GM21737 (cell line): ENCODE measurements at regions not wholly inside any gene's neighbourhood (a gene's known extent, or its start where the extent isn't known, plus 50 kb on each side); places are given as distances from the start of the nearest gene placed in this dataset.

Experiments
- ATAC-seq: cut with Tn5 transposase; IDR thresholded peaks from one replicate; pipeline ENCODE4 v1.9.1; 2021; ENCODE audit warnings: mild to moderate bottlenecking, moderate library complexity; ENCODE audit not compliant: unreplicated experiment

DNA sequence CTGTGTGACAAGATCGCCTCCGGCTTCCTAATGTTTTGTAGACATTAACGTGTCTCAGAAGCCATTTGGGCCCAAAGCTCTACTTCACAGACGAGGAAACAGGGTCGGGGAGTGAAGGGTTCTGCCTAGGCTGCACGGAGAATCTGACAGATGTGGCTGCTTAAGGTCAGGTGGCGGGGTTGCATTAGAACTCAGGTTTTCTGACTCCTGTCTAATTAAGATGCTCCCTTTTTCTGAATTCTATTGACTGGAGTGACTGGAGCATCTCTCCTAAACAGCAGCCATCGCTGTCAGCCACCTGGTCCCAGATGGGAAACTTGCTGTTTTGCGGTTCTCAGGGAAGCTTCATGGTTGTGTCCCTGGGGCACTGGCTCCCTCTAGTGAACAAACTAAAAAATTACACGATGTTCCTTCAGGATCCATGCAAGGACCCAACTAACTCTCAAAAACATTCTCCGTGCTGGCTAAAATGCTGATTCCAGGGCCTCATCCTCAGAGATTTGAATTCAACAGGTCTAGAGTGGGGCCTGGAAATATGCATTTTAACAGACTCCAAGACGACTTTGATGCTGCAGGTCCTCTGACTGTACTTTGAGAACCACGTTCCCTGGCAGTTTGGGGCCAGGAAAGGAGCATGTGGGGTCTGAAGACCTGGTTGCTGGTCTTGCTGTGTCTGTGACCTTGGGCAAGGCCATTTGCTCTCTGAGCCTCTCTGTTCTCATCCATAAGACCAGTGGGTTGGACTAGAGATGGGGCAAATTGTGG lies 117.4 kb downstream of the IRF8 start:
- ATAC-seq = no peak

GRCh38 chr16:86018071-86018470 lies 119.1 kb downstream of the IRF8 start:
- ATAC-seq = no peak

DNA sequence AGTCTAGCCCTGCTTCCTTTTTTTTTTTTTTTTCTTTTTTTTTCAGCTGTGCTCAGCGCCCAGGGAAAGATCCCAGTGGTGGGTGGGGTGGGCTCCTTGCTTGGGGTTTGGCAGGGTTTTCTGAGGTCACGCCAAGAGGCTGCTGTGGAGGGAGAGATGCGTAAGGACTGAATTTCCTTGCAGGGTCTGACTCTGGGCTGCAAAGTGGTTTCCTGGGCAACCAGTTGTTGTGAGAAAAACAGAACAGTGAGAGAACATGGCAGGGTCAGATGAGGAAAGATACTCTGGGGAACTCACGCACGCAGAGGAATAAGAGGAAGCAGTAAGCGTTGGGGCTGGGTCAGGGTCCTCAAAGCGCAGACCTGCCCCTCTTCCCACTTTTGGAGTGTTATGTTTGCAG lies 119.5 kb downstream of the IRF8 start:
- no peak for ATAC-seq

- no peak for ATAC-seq
Observed at GRCh38 chr16:86018941-86019340, 120.0 kb downstream of the IRF8 start.

DNA sequence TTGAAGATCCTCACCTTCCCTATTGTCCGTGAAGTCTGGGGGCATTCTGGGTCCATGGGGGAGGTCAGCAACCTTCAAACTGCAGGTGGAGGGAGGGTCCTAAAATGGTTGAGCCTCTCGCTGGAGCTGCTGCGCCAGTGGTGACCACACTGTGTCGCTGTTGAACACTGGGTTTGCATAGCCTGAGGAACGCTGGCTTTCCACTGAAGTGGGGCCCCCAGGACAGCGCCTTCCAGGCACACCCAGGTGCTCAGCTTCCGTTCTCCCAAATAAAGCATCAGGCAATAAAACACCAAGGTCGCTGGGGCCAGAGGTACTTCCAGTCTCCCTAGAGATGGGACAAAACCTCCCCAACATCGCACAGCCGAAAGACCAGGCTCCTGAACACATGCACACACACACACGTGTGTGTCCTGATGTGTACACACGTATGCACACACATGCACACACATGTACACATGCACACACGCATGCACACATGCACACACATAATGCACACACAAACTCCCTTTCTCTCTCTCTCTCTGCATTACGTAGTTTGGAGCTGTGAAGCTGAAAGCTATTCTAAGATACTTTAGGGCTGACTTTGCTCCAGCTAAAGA lies 120.6 kb downstream of the IRF8 start:
- ATAC-seq = no peak

GRCh38 chr16:86020971-86021370 lies 122.0 kb downstream of the IRF8 start:
- ATAC-seq = no peak

DNA sequence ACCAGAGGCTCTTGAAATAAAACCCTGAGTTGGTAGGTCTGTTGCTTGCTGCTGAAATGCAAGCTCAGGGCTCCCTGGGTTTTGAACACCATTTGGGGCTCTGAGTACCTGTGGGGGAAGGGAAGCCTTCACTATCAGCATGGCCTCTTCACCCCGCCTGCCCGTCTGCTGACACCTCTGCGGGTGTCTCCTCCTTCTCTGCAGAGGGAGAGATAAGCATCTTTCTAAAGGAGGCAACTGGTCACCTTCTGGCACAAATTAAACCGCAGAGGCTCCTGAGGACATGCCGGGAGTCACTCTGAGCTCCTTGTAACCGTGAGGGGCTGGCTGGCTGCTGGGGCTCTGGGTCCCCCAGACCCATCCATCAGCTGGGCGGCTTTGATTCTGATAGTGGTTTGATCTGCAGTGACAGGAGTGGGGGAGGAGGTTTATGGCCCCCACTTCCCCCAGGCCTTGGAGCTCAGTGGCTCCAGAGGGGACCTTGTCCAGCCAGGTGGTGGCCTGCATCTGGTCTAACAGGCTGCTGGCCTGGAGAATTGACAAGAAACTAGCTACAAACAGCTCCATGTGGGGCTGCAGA lies 123.5 kb downstream of the IRF8 start:
- ATAC-seq = no peak

- ATAC-seq = no peak
Observed at GRCh38 chr16:86024210-86024609, 125.2 kb downstream of the IRF8 start.

DNA sequence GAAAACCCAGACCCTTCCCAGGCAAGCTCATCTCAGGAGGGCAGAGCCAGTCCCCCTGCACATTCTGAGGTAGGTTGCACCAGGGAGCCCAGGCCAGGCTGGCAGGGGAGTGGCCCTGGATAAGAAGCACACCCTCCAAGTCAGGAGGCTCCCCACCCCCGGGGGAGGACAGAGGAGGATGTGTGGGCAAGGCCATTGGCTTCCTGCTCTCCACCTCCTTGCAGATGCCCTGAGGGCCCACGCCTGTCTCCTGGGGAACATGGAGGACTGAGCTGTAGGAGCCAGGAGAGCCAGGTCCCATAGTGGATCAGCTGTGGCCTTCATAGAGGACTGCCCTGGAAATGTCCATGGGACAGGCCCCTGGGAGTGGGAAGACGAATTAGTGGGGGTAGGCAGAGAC lies 126.7 kb downstream of the IRF8 start:
- no peak for ATAC-seq

GRCh38 chr16:86026171-86026910 lies 127.4 kb downstream of the IRF8 start:
- no peak for ATAC-seq

DNA sequence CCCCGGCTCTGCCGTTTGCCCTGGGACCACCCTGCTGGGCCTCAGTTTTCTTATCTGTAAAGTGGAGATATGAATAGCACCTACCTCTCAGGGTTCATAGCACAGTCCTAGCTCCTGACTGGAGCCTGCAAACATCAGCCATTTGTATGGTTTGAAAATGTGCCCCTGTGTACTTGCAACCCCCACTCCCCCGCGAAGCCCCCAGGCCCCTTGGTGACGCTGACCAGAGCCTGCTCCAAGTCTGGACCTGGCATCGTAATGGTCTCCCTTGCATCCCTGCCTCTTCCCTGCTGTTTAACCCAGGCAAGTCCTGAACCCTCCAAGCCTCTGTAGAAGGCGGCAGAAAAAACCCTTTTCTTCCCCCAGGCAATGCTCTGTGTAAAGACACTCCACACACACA lies 128.0 kb downstream of the IRF8 start:
- no peak for ATAC-seq

- no peak for ATAC-seq
Observed at GRCh38 chr16:86027373-86028126, 128.6 kb downstream of the IRF8 start.

GRCh38 chr16:86029131-86029741 lies 130.3 kb downstream of the IRF8 start:
- no peak for ATAC-seq

GRCh38 chr16:86030116-86030515 lies 131.2 kb downstream of the IRF8 start:
- ATAC-seq = no peak

DNA sequence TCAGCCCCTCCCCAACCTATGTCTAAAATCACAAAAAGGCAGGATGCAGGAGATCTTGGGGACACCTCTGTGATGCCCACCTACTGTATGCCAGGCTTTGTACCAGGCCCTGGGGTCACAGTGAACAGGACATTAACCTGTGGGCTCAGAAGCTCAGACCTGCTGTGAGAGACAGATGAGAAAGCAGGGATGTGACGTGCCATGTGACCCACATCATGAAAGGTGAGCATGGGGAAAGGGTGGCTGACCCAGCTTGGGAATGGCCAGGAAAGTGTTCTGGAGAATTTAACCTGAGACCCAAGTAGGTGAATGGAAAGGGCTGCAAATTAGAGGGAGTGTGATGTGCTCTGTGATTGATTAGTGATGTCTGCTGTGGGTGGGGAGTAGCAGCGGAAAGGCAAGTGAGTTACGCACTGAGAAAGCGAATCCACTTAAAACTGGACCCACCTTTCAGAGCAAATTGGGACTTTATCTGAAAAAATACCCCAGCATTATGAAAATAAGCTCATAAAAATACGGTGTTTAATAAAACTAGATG lies 132.2 kb downstream of the IRF8 start:
- ATAC-seq = no peak

- no peak for ATAC-seq
Observed at GRCh38 chr16:86033016-86033474, 134.1 kb downstream of the IRF8 start.

DNA sequence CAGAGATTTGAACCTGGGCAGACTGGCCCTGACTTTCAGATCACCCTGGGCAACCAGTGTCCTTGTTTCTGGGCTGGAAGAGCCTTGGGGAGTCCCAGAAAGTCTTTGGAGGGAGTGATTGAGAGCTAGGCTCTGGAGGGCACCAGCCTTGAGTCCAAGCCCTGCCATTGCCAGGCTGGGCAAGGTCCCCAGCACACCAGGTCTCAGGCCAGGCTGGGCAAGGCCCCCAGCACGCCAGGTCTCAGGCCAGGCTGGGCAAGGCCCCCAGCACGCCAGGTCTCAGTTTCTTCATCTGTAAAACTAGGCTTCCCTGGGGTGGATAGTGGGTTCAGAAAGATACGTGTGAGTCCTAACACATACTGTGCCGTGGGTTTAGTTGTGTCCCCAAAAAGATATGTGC lies 135.0 kb downstream of the IRF8 start:
- ATAC-seq = no peak

GRCh38 chr16:86034421-86034919 lies 135.5 kb downstream of the IRF8 start:
- no peak for ATAC-seq

- ATAC-seq = no peak
Observed at GRCh38 chr16:86035906-86036305, 136.9 kb downstream of the IRF8 start.
